ENCODE measurements at regions not wholly inside any gene's neighbourhood (a gene's known extent, or its start where the extent isn't known, plus 50 kb on each side); places are given as distances from the start of the nearest gene placed in this dataset.
"Not testable (repeated sequence)": the region's sequence is repeated elsewhere in the genome, so short reads cannot be mapped to it uniquely, and the experiment has no call there.

GRCh38 chr21:28839237-28839636 is 153.4 kb downstream of the LTN1 start:
- TF ChIP-seq, protein P1, sequence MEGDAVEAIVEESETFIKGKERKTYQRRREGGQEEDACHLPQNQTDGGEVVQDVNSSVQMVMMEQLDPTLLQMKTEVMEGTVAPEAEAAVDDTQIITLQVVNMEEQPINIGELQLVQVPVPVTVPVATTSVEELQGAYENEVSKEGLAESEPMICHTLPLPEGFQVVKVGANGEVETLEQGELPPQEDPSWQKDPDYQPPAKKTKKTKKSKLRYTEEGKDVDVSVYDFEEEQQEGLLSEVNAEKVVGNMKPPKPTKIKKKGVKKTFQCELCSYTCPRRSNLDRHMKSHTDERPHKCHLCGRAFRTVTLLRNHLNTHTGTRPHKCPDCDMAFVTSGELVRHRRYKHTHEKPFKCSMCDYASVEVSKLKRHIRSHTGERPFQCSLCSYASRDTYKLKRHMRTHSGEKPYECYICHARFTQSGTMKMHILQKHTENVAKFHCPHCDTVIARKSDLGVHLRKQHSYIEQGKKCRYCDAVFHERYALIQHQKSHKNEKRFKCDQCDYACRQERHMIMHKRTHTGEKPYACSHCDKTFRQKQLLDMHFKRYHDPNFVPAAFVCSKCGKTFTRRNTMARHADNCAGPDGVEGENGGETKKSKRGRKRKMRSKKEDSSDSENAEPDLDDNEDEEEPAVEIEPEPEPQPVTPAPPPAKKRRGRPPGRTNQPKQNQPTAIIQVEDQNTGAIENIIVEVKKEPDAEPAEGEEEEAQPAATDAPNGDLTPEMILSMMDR (optimal IDR thresholded peaks at IDR 0.05 in 1 of 3, IDR thresholded peaks at IDR 0.05 in 1 of 3, conservative IDR thresholded peaks at IDR 0.05 in 1 of 3; ENCODE audit: extremely low read depth in 1 of 3, insufficient read depth in 2 of 3, low read length in 3 of 3), result not testable (repeated sequence)
- not testable (repeated sequence) for TF ChIP-seq EZH2 (IDR thresholded peaks at IDR 0.05; ENCODE audit: low read length)
